Right hindlimb (tissue), 1 donor: ENCODE measurements at regions not wholly inside any gene's neighbourhood (a gene's known extent, or its start where the extent isn't known, plus 50 kb on each side); places are given as distances from the start of the nearest gene placed in this dataset.

ENCODE experiments used
- DNase-seq: peaks from one replicate; pipeline ENCODE4 v3.0.0-alpha.2; 2018

- no peak for DNase-seq
Measured at GRCh38 chr21:21605521-21605920, 607.3 kb downstream of the NCAM2 start.

- no peak for DNase-seq
Measured at GRCh38 chr21:21606041-21606440, 607.8 kb downstream of the NCAM2 start.

- DNase-seq = no peak
Measured at GRCh38 chr21:21612466-21612865, 614.3 kb downstream of the NCAM2 start.

- no peak for DNase-seq
Measured at GRCh38 chr21:21614966-21615365, 616.8 kb downstream of the NCAM2 start.

- no peak for DNase-seq
Measured at GRCh38 chr21:21622460-21623234, 624.4 kb downstream of the NCAM2 start.

- DNase-seq = no peak
Measured at GRCh38 chr21:21624674-21625073, 626.5 kb downstream of the NCAM2 start.

- no peak for DNase-seq
Measured at GRCh38 chr21:21631961-21632360, 633.8 kb downstream of the NCAM2 start.

GRCh38 chr21:21632926-21633325 lies 634.7 kb downstream of the NCAM2 start:
- DNase-seq = no peak

GRCh38 chr21:21661741-21662140 lies 663.5 kb downstream of the NCAM2 start:
- DNase-seq = no peak

GRCh38 chr21:21662776-21663175 lies 664.6 kb downstream of the NCAM2 start:
- DNase-seq = no peak

GRCh38 chr21:21664871-21665270 lies 666.7 kb downstream of the NCAM2 start:
- DNase-seq = no peak

- no peak for DNase-seq
Measured at GRCh38 chr21:21666689-21667088, 668.5 kb downstream of the NCAM2 start.

GRCh38 chr21:21668198-21668597 lies 670.0 kb downstream of the NCAM2 start:
- DNase-seq = no peak

- no peak for DNase-seq
Measured at GRCh38 chr21:21673959-21674358, 675.8 kb downstream of the NCAM2 start.

- no peak for DNase-seq
Measured at GRCh38 chr21:21675601-21676000, 677.4 kb downstream of the NCAM2 start.

GRCh38 chr21:21682172-21682571 lies 684.0 kb downstream of the NCAM2 start:
- DNase-seq = no peak

- no peak for DNase-seq
Measured at GRCh38 chr21:21688889-21689288, 690.7 kb downstream of the NCAM2 start.

- DNase-seq = no peak
Measured at GRCh38 chr21:21690068-21690665, 692.0 kb downstream of the NCAM2 start.

GRCh38 chr21:21712748-21713520 lies 714.7 kb downstream of the NCAM2 start:
- no peak for DNase-seq

GRCh38 chr21:21713651-21714180 lies 715.5 kb downstream of the NCAM2 start:
- no peak for DNase-seq

GRCh38 chr21:21714426-21714825 lies 716.2 kb downstream of the NCAM2 start:
- DNase-seq = no peak

- no peak for DNase-seq
Measured at GRCh38 chr21:21715266-21715969, 717.2 kb downstream of the NCAM2 start.

GRCh38 chr21:21722731-21723130 lies 724.5 kb downstream of the NCAM2 start:
- DNase-seq = no peak
